Tibial nerve (tissue), 4 donors: ENCODE measurements at regions not wholly inside any gene's neighbourhood (a gene's known extent, or its start where the extent isn't known, plus 50 kb on each side); places are given as distances from the start of the nearest gene placed in this dataset.

ENCODE experiments used
- DNase-seq, 2 donors: peaks; one replicate each; pipeline ENCODE4 v3.0.0-alpha.2; 2019; ENCODE audit warnings: low spot score in 2 of 2
- H3K27ac ChIP-seq, 4 donors: fragments of 200-600 bp; sonication (generic) in 3 of 4; one replicate each; pipeline ENCODE4 v1.5.1; 2017 to 2019; ENCODE audit warnings: mild to moderate bottlenecking in 1 of 4
- H3K27me3 ChIP-seq, 2 donors: fragments of 200-600 bp; sonication (generic) in 1 of 2; one replicate each; pipeline versions ENCODE4 v1.5.1 to v1.6.0; 2017 to 2019
- H3K36me3 ChIP-seq, 3 donors: fragments of 200-600 bp; sonication (generic); one replicate each; pipeline ENCODE4 v1.5.1; 2018 to 2019
- H3K4me1 ChIP-seq, 4 donors: fragments of 200-600 bp; sonication (generic) in 3 of 4; one replicate each; pipeline ENCODE4 v1.5.1; 2017 to 2019
- H3K4me3 ChIP-seq, 4 donors: fragments of 200-600 bp; sonication (generic) in 3 of 4; one replicate each; pipeline ENCODE4 v1.5.1; 2017 to 2019; ENCODE audit warnings: mild to moderate bottlenecking in 1 of 4, moderate library complexity in 1 of 4
- H3K9me3 ChIP-seq, 4 donors: fragments of 200-600 bp; sonication (generic) in 3 of 4; one replicate each; pipeline ENCODE4 v1.5.1; 2017 to 2019
- EP300 ChIP-seq, 2 donors: sonication (generic); formaldehyde crosslinking; IDR thresholded peaks; one replicate each; pipeline ENCODE4 v1.6.1; 2017; ENCODE audit warnings: antibody characterized with exemption in 2 of 2, mild to moderate bottlenecking in 1 of 2
- POLR2A ChIP-seq, 2 donors: fragments of 450-650 bp; IDR thresholded peaks; one replicate each; pipeline ENCODE4 v1.6.1; 2017; ENCODE audit warnings: antibody characterized with exemption in 2 of 2, mild to moderate bottlenecking in 2 of 2, moderate library complexity in 2 of 2
- WGBS, 2 donors: methylation state at CpG; one replicate each; pipeline ENCODE4 v1.1.5; 2018; 5-methylcytosine and 5-hydroxymethylcytosine counted together
- TF ChIP-seq, protein P1 (sequence below), 5 experiments: fragments of 200-600 bp in 3 of 5; fragments of 450-650 bp in 2 of 5; sonication (generic) in 3 of 5; IDR thresholded peaks; one replicate each; pipeline ENCODE4 v1.5.1; 2016 to 2019; ENCODE audit warnings: antibody characterized with exemption in 5 of 5, mild to moderate bottlenecking in 3 of 5, moderate library complexity in 2 of 5

DNA sequence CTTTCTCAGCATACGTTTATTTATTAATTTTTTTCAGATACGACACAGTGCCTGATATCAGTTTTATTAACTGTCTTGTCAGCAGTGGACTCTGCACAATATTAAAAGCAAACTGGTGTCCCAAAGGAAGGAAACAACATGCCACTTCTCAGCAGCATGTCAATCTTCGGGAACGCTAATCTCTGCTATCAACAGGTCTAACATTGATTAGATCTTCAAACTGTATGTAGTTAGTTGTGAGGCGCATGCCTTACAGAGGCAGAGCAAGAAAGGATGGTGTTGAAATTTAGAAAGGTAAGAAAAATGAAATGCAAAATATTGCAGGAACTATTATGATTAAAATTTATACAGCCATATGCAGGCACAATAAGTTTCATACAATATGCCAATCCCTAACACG, 233.7 kb upstream of the NDST3 start:
- 71 to 92% methylated on average over 6 of the region's 6 CpGs for WGBS, 2 donors
- H3K36me3 ChIP-seq = no peaks in the 10 kb centered on the region
- no peak for DNase-seq

DNA sequence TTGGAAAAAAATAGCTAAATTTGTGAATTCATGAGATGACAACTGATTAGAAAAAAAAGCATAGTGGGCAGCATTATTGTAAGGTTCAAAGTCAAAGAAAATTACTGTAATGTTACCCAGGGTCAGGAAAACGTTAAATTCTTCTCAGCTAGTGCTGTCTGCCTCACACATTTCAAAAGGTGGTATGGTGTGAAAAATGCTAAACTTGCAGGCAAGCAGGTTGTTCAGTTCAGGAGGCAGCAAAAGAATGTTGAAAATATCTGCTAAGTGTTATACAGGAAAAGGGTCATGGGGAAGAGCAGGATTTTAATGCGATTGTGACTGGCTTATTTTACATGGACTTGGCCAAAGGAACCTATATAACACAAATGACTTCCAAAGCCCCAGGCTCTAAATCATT, 232.5 kb upstream of the NDST3 start:
- WGBS, 2 donors = 35 to 44% methylated on average over 2 of the region's 2 CpGs

More for the DNA sequence above, 233.7 kb upstream of the NDST3 start:
- Histone ChIP-seq H3K4me3 (no peak overlapping the region), H3K27me3 (no peaks in the 10 kb centered on the region), H3K27ac (no peak overlapping the region), H3K4me1 (no peaks in the 10 kb centered on the region), H3K9me3 (no peaks in the 10 kb centered on the region)
- TF ChIP-seq, protein P1, sequence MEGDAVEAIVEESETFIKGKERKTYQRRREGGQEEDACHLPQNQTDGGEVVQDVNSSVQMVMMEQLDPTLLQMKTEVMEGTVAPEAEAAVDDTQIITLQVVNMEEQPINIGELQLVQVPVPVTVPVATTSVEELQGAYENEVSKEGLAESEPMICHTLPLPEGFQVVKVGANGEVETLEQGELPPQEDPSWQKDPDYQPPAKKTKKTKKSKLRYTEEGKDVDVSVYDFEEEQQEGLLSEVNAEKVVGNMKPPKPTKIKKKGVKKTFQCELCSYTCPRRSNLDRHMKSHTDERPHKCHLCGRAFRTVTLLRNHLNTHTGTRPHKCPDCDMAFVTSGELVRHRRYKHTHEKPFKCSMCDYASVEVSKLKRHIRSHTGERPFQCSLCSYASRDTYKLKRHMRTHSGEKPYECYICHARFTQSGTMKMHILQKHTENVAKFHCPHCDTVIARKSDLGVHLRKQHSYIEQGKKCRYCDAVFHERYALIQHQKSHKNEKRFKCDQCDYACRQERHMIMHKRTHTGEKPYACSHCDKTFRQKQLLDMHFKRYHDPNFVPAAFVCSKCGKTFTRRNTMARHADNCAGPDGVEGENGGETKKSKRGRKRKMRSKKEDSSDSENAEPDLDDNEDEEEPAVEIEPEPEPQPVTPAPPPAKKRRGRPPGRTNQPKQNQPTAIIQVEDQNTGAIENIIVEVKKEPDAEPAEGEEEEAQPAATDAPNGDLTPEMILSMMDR (IDR thresholded peaks at IDR 0.05) = no peak
- TF ChIP-seq POLR2A (IDR thresholded peaks at IDR 0.05) = no peak
- no peak for TF ChIP-seq EP300 (IDR thresholded peaks at IDR 0.05)

DNA sequence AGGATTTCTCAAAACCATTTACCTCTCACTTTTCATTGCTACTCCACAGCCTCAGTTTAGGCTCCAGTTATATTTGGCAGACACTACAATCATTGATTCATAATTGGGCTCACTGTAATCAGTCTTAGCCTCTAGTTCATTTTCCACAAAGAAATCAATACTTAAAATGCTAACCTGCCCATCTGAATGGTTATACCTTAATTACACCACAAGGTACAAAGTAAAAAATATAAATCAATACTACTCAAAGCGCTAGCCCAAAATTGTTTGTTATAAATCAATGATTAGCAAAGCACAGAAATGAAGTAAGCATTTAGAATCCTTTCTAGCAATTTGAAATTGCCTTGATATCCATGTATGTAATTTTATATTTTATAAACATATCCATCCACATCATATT, 222.6 kb upstream of the NDST3 start:
- 95 to 98% methylated on average over 1 of the region's 1 CpG for WGBS, 2 donors
- no peak for DNase-seq
- Histone ChIP-seq H3K4me1 (no peaks in the 10 kb centered on the region), H3K27me3 (no peaks in the 10 kb centered on the region), H3K36me3 (no peaks in the 10 kb centered on the region), H3K27ac (no peak overlapping the region), H3K9me3 (no peaks in the 10 kb centered on the region), H3K4me3 (no peak overlapping the region)
- TF ChIP-seq, protein P1 (IDR thresholded peaks at IDR 0.05) = no peak
- TF ChIP-seq POLR2A (IDR thresholded peaks at IDR 0.05) = no peak
- no peak for TF ChIP-seq EP300 (IDR thresholded peaks at IDR 0.05)

More for the DNA sequence above, 232.5 kb upstream of the NDST3 start:
- no peaks in the 10 kb centered on the region for H3K27me3 ChIP-seq
- TF ChIP-seq, protein P1 (IDR thresholded peaks at IDR 0.05) = no peak
- TF ChIP-seq EP300 (IDR thresholded peaks at IDR 0.05) = no peak
- TF ChIP-seq POLR2A (IDR thresholded peaks at IDR 0.05) = no peak
- DNase-seq = no peak
- no peaks in the 10 kb centered on the region for H3K4me1 ChIP-seq
- no peak overlapping the region for H3K4me3 ChIP-seq
- no peak overlapping the region for H3K27ac ChIP-seq
- H3K36me3 ChIP-seq = no peaks in the 10 kb centered on the region
- no peaks in the 10 kb centered on the region for H3K9me3 ChIP-seq

DNA sequence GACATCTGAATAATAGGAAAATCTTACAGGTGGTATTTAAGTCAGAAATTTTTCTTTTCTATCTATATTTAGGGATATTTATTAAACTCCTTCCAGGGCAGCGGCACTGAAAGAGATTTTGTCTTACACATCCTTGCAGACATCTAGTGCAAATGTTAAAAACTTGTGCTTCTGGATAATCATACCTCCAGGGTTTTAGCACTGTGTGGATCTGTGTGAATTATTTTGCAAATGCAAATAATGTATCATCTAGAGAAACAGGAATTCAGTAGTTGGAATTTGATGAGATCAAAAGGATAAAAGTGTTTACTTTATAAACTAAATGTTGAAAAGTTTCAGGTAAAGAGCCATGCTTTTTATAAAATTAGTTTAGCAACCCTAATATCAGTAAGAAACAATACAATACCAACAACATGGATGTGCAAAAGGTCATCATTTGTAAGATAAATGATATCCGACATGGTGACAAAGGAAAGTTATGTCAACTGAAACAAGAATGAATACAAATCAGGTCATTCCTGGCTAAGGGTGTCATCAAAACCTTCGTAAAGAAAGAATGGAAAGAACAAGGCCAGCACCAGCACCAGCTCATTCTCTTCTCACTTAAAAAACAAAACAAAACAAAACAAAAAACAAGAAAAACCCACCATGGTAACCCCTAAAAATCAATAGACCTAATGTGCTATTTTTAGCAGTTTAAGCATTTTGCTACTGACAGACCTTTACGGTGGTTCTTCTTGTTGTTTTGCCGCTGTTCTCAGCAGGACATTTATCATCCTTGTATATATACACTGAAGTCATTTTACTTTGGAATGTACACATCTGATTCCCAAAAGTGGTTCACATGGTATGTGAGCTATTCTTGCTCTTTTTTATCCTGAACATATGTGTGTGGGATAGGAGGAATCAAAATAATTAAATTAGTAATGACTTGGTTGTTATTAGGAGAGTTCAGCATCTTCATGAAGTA, 219.7 kb upstream of the NDST3 start:
- TF ChIP-seq POLR2A (IDR thresholded peaks at IDR 0.05) (no peak), EP300 (IDR thresholded peaks at IDR 0.05) (no peak)
- TF ChIP-seq, protein P1 (IDR thresholded peaks at IDR 0.05) = no peak
- no peaks in the 10 kb centered on the region for H3K27me3 ChIP-seq
- no peaks in the 10 kb centered on the region for H3K9me3 ChIP-seq
- H3K4me1 ChIP-seq = no peaks in the 10 kb centered on the region
- DNase-seq = no peak
- H3K27ac ChIP-seq = no peak overlapping the region
- no peaks in the 10 kb centered on the region for H3K36me3 ChIP-seq
- WGBS, 2 donors = 74 to 75% methylated on average over 5 of the region's 5 CpGs
- no peak overlapping the region for H3K4me3 ChIP-seq

DNA sequence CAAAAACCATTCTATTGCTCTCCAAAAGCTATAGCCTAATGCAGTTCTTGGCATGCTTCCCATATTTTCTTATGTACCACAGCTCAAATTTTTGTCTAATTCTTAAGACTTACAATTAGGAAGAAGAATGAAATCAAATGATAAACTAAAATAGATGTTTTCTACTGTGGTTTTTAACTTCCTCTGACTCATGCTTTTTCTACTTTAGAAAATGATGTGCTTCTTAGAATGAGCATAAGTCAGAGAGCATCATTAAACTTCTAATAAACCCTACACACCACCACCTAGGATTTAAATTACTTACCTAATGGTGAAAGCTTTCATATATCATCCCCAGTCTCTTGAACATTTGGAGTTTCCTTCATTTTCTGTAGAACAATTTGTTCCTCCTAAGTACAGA, 217.0 kb upstream of the NDST3 start:
- no peak for DNase-seq
- Histone ChIP-seq H3K4me3 (no peak overlapping the region), H3K27ac (no peak overlapping the region), H3K36me3 (no peaks in the 10 kb centered on the region), H3K4me1 (no peaks in the 10 kb centered on the region), H3K27me3 (no peaks in the 10 kb centered on the region), H3K9me3 (no peaks in the 10 kb centered on the region)
- TF ChIP-seq EP300 (IDR thresholded peaks at IDR 0.05) = no peak
- no peak for TF ChIP-seq POLR2A (IDR thresholded peaks at IDR 0.05)
- TF ChIP-seq, protein P1 (IDR thresholded peaks at IDR 0.05) = no peak
